ENCODE measurements at regions not wholly inside any gene's neighbourhood (a gene's known extent, or its start where the extent isn't known, plus 50 kb on each side); places are given as distances from the start of the nearest gene placed in this dataset.
"Not testable (repeated sequence)": the region's sequence is repeated elsewhere in the genome, so short reads cannot be mapped to it uniquely, and the experiment has no call there.

DNA sequence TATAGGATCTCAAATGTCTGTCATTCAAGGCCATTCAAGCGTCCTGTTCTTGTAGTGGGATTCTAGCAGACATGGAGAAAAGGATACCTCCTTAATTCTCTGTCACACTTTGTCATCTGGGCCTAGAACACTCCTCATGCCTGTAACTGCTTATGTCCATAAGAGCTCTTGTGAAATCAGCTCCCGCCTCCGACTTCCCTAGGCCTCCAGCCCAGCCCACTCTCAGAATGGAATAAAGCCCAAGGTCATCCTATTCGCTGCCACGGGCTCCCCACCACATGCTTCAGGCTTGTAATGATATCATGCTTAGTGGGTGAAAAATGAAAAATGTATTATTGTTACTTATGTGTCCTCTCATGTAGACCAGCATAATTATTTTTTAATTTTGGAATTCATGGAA is 632.5 kb downstream of the ISL1 start:
- no peak for DNase-seq (ENCODE audit: low read depth)

DNA sequence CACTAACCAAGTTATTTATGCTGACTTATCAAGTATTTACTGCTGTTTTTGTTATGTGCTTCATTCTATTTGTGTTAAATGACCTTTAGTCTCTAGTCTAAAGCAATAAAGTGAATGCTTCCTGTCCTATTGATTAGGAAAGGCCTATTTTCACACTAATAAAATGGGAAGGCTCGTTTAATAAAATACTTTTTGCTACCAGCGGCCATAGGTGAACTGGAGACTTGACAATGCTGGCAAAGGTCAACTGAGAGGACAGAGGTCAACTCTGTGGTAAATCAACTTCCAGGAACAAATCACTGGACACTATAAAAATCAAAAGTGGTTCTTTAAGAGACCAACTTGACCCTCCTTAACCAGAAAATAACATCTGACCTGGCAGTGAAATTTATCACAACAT is 634.3 kb downstream of the ISL1 start:
- no peak for DNase-seq (ENCODE audit: low read depth)

DNA sequence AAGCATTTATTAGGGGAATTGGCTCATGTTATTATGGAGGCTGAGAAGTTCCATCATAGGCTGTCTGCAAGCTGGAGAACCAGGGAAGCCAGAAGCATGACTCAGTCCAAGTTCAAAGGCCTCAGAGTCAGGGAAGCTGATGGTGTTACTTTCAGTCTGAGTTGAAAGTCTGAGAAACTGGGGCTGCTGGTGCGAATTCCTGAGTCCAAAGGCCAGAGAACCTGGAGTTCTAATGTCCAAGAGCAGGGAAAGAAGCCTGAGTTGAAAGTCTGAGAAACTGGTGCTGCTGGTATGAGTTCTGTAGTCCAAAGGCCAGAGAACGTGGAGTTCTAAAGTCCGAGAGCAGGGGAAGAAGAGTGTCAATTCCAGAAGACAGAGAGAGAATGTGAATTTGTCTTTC is 641.1 kb downstream of the ISL1 start:
- DNase-seq (ENCODE audit: low read depth) = no peak

DNA sequence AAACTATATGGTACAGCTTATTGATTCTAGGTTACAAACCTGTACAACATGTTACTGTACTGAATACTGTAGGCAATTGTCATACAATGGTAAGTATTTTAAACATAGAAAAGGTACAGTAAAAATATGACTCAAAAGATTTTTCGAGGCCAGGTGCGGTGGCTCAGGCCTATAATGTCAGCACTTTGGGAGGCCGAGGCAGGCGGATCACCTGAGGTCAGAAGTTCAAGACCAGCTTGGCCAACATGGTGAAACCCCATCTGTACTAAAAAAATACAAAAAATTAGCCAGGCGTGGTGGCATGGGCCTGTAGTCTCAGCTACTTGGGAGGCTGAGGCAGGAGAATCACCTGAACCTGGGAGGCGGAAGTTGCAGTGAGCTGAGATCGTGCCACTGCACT is 646.6 kb downstream of the ISL1 start:
- DNase-seq (ENCODE audit: low read depth) = not testable (repeated sequence)

DNA sequence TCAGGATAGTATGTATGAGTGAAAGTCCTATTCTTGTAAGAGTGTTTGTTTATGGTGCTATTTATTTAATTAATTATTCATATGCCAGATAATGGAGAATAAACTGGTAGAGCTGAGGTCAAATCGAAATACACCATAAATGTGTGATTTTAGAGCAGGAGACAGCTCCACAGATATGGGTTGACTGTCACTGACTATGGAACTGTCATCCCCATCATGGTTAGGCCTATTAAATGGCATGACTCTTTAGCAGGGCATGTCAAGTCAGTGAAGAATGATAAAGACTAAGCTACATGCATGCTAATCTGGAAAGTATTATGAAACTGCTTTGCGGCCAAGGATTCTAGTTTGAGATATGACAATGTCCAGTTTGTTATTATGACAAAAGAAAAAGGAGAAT is 658.6 kb downstream of the ISL1 start:
- no peak for DNase-seq (ENCODE audit: low read depth)

DNA sequence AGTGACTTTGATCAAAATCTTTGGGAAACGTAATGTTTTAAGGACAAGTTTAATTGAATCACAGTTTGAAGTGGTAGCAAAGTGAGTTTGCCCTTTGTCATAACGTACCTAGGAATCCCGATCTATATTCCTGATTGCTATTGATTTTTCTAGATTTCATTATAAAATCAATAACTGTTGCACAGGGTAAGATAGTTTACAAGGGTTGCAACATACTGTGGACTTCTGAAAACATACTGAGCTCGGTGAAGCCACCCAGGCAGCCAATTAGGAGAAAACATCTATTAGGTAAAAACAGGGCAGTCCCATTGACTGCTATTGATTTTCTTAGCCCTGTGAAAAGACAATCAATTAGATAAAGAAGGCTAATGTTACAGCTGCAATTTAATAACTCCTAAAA is 659.9 kb downstream of the ISL1 start:
- DNase-seq (ENCODE audit: low read depth) = no peak

DNA sequence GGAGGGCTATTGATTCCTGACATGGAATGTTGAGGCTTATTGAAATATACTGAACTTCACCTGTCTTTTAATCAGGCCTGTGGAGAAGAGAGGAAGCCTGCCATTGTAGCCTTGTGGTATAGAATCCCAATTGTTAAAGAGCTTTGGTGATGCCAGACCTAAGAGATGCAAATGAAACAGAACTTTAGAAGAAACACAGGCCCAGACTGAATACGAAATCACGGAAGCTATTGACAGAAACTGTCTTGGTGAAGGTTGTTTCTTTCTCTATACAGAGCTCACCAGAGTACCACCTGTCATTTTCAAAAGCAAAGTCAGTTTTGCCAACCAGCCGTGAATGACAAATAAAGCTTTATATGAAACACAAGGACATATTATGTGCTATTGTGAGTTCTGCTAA is 660.3 kb downstream of the ISL1 start:
- DNase-seq (ENCODE audit: low read depth) = no peak

DNA sequence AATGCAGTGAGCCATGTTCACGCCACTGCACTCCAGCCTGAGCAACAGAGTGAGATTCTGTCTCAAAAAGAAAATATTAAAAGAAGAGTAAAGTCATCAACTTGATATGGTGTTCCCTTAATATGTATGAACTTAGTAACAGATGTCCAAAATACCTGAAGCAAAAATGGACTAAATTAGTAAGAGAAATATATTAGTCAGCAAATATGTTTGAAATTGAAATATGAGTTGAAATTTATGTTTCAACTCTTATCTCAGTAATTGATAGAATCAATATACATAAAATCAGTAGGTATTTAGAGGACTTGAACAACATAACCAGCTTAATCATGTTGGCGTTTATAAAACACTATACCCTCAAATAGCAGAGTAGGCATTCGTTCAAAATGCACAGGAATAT is 668.5 kb downstream of the ISL1 start:
- DNase-seq (ENCODE audit: low read depth) = no peak

DNA sequence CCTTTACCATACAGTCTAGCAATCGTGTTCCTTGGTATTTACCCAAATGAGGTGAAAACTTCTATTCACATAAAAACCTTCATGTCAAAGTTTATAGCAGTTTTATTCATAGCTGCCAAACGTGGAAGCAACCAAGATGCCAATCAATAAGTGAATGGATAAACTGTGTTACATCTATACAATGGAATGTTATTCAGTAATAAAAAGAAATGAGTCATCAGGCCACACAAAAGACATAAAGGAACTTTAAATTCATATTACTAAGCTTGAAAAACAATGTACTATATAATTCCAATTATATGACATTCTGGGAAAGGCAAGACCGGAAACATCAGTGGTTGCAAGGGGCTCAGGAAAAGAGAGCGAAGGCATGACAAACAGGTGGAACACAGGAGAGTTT is 679.9 kb downstream of the ISL1 start:
- DNase-seq (ENCODE audit: low read depth) = no peak

DNA sequence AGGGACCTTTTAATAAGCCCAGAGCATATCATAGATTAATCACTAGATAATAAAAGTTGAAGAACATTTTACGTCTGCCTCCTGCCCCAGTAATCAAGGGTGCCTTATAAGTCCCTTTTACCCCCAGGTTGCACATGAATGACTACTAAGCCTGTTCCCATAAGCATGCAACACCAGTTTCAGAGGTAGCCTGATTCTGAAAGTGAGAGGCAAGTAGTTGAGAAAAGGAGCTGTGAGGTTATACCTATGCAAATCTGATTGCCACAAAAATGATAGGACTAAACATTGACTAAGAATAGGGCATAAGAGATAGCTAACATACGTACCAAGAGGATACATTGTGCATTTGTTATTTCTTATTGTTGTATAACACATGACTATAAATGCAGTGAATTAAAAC is 681.9 kb downstream of the ISL1 start:
- DNase-seq (ENCODE audit: low read depth) = no peak

DNA sequence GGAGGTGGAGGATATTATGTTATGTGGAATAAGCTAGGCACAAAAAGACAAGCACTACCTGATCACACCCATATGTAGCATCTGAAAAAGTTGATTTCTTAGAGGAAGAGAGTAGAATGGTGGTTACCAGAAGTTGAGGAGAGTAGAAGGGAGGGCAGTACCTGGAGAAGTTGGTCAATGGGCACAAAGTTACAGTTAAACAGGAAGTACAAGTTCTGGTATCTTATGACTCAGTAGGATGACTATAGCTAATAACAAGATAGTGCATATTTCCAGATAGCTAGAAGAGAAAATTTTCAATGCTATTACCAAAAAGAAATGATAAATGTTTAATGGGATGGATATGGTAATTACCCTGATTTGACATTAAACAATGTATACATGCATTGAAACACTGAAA is 686.7 kb downstream of the ISL1 start:
- DNase-seq (ENCODE audit: low read depth) = no peak

DNA sequence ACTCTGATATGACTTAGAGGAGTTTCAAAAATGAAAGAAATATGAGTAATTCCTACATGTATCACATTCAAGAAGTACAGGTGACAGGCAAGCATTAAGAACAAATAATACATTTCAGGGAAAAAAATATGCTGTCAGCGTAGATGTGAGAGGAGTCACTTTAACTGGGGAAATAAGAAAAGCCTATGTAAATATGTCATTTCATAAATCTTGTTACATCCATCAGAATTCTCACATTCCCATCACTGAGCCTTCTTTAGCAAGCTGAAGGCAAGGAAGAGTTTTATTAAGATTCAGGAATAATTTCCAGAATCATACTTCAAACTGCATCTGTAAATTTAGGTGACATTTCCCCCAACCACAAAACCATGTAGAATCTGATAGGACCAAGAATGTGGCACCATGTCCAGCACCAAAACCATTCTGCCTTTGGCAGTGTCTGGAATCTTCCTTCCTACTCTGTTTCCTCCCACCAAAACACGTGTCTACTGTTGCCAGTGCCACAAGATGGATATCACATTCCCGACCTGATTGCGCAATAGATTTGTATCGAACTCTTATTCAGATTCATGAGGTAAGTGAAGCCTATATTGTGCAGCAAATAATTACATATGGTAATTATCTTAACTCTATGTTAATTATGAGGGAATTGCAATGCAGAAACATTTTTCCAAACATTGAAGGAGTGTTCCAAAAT is 690.9 kb downstream of the ISL1 start:
- no peak for DNase-seq (ENCODE audit: low read depth)

DNA sequence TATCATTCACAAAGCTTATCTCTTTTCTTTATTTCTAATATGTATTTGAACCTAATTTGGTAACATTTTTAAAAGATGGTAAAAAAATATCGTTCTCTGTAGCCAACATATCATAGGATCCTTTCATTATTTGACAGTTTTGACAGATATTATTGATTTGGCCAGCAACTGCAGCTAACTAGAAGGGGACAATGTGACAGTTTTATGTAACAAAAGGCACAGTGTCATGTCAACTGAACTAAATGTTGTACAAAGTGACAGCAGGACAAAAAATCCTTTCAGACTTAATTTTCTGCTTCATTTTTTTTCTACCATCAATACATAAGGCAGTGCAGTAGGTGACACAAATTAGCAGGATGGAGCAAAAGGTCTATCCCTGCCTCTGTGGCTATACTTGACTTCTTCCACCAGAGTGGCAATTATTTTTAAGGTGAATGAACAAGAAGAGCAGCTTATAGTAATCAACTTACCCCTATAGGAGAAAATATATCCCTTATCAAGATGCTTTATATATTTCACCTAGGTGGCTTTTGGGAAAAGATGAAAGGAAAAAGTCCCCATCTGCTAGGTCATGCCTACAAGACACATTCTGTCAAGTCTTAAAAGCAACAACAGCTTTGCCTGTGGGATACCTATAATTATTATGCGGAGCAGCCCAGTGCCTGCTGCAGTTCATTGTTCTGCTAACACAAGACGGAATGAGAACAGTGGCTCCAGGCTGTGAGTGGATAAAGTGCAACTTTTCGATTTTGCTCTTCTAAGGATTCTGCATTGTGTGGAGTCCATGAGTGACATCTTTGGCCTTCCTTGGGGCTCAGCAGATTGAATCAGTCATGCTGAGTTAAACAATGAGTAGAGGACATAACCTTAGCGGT is 694.9 kb downstream of the ISL1 start:
- no peak for DNase-seq (ENCODE audit: low read depth)

DNA sequence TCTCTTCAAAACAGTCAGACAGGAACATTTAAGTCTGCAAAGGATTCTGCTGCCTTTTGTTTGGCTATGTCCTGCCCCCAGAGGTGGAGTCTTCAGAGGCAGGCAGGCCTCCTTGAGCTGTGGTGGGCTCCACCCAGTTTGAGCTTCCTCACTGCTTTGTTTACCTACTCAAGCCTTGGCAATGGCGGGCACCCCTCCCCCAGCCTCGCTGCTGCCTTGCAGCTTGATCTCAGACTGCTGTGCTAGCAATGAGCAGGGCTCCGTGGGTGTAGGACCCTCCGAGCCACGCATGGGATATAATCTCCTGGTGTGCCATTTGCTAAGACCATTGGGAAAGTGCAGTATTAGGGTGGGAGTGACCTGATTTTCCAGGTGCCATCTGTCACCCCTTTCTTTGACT is 685.4 kb upstream of the ITGA1 start:
- DNase-seq (ENCODE audit: low read depth) = not testable (repeated sequence)

DNA sequence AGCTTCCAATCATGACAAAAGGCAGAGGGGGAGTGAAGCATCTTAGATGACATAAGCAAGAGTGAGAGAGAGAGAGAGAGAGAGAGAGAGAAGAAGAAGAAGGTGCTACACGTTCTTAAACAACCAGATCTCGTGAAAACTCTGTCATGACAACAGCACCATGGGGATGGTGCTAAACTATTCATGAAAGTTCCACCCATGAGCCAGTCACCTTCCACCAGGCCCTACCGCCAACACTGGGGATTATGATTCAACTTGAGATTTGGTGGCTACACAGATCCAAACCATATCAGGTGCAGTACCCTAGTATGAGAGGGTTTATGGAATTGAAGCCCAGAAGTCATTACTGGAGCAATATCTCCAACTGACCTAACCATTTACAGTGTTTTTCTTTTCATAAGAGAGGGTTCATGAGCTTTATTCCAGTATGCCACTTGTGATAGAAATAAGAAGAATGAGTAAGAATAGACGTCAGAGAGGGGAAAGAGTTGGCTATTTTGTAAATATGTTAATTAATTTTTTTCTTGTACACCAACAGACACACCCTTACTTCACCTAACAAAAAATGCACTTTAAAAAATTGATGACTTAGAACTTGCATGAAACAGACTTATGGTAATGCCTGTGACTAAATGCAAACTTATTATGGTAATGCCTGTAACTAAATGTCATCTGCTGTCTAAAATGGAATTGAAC is 680.4 kb upstream of the ITGA1 start:
- DNase-seq (ENCODE audit: low read depth) = no peak

DNA sequence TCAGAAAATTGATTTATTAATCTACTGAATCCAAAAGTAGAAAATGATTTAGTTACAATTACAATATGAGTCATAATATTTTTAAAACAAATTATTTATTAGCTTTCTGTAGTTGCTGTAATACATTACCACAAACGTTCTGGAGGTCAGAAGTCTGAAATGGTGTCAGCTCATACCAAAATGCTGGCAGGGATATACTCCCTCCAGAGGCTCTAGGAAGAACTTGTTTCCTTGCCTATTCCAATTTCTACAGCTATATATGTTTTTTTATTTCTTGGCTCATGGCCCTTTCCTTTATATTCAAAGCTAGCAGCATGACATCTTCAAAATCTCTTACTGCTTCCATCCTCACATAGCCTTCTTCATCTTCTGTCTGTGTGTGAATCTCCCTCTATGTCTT is 667.9 kb upstream of the ITGA1 start:
- no peak for DNase-seq (ENCODE audit: low read depth)

DNA sequence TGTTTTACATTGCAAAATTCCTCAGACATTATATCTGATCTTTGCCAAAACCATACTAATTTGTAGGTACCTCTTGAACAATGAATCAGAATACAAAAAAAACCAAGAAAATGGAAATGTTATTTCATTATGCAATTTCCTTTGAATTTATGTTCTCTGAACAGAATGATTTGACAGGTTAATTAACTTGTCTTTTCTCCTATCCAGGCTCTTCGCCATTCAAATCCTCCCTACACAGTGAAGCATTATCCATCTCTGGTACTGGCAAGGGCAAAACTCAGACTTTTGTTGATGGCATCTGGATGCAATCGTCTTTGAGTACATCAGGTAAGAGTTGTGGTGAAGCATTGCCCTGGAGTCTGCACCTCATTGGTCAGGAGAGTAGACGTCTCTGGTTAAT is 655.7 kb upstream of the ITGA1 start:
- no peak for DNase-seq (ENCODE audit: low read depth)

DNA sequence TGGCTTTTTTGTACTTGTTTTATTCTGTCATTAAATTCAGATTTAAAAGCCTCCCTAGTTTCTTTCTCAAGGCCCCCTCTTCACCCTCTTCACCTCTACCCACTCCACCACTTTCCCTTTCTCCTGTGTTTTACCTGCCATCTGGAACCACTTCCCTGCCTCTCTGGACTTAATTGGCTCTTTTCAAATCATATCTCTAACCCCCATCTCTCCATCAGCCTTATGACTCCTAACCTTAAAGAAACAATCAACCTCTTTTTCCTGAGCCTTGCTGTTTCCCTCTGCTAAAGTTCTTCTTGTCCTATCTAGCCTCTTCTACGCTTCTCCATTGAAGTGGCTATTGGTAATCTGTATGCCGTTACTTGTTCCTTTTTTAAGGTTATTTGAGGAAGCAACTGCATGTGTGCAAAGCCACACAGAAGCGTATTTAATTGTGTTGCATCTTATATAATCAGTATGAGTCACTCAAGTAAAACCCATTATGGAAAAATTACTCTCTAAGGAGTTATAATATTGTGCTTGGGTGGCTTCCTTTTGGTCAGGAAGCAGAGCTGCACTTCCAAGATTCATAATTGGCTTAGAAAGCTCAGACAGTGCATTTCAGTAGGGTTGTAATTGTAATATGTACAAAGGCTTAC is 653.6 kb upstream of the ITGA1 start:
- DNase-seq (ENCODE audit: low read depth) = no peak

DNA sequence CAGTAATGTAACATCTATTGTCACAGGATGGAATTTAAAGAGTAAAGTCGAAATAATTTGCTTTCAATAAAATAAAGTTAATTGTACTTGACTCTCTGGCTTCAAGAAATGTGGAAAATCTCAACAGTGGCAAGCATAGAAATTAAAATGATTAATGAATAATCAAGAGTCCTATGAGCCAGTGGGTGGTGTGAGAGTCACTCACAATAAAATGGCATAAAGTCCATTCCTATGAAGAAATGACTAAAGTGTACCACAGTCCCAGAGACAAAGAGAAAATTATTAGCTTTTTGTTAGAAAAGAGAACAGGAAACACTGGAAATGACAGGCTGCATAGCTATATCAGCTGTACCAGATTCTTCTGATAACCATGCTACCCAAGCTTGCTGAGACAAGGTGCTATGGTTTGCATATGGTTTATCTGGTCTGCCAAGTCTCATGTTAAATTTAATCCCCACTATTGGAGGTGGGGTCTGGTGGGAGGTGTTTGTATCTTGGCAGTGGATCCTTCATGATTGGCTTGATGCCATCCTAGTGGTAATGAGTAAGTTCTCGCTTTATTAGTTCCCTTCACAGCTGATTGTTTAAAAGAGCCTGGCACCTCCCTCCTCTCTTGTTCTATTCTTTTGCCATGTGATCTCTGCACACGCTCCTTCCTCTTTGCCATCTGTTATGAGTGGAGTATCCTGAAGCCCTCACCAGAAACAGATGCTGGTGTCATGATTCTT is 647.7 kb upstream of the ITGA1 start:
- DNase-seq (ENCODE audit: low read depth) = no peak

DNA sequence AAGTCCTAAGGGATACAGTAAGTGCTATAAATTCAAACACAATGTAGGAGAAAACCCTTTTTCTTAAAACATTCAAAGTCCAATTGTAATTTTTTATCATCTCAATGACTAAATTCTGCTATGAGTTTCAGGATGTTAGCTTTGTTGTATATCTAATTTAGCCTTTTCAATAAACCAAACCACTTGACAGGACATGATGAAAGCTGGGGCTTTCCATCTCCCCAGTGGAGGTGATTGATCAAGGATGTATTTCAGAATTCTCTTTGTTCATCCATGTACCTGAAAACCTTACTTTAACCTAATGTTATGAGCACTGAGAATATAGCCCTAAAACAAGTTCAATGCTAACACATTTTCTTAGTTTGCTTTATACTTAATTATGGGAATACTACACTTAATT is 639.0 kb upstream of the ITGA1 start:
- no peak for DNase-seq (ENCODE audit: low read depth)

DNA sequence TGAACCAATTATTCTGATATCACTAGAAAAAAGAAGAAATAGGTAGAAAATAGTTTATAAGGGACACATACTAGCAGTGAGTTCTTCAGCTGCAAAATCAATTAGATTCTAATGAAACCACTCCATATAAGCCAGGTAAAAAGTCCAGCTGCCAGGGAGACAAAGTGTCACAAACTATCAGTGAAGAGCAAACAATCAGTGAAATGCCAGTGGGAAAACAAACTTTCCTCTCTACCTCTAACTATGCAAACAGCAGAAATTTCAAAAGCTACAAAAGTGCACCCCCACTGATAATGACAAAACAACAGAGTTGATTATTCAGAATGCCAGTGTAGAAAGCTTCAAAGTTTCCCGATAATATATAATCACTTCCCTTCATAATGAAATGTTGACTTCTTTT is 637.2 kb upstream of the ITGA1 start:
- no peak for DNase-seq (ENCODE audit: low read depth)

DNA sequence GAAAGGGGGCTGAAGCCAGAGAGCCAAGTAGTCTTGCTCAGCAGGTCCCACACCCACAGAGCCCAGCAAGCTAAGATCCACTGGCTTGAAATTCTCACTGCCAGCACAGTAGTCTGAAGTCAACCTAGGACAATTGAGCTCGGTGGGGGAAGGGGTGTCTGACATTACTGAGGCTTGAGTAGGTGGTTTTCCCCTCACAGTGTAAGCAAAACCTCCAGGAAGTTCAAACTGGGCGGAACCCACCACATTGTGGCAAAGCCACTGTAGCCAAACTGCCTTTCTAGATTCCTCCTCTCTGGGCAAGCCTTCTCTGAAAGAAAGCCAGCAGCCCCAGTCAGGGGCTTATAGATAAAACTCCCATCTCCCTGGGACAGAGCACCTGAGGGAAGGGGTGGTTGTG is 630.9 kb upstream of the ITGA1 start:
- not testable (repeated sequence) for DNase-seq (ENCODE audit: low read depth)

All from M059J (cell line).